Liver (tissue), 8 donors: ENCODE measurements at regions not wholly inside any gene's neighbourhood (a gene's known extent, or its start where the extent isn't known, plus 50 kb on each side); places are given as distances from the start of the nearest gene placed in this dataset.

Experiments used
- DNase-seq: peaks from one replicate; pipeline ENCODE4 v3.0.0-alpha.2; 2017; ENCODE audit warnings: low spot score
- H3K27ac ChIP-seq, 2 donors: one replicate each; pipeline ENCODE4 v1.7.0; 2013; ENCODE audit warnings: inconsistent platforms in 2 of 2, low read length in 2 of 2, control low read depth in 1 of 2, low read depth in 1 of 2, mild to moderate bottlenecking in 1 of 2
- H3K27me3 ChIP-seq, 4 donors: one replicate each; pipeline versions ENCODE4 v1.6.1 to v1.7.0; 2013; ENCODE audit warnings: low read length in 3 of 4, inconsistent platforms in 1 of 4, mild to moderate bottlenecking in 1 of 4, moderate library complexity in 1 of 4; ENCODE audit not compliant: control insufficient read depth in 4 of 4, insufficient read depth in 4 of 4
- H3K36me3 ChIP-seq, 4 donors: one replicate each; pipeline versions ENCODE4 v1.6.1 to v1.7.0; 2013; ENCODE audit warnings: low read length in 3 of 4, mild to moderate bottlenecking in 3 of 4, low read depth in 1 of 4, moderate library complexity in 1 of 4; ENCODE audit not compliant: control insufficient read depth in 4 of 4, insufficient read depth in 3 of 4
- H3K4me1 ChIP-seq, 4 donors: one replicate each; pipeline versions ENCODE4 v1.6.1 to v1.7.0; 2013; ENCODE audit warnings: low read length in 3 of 4, mild to moderate bottlenecking in 3 of 4, moderate library complexity in 1 of 4; ENCODE audit not compliant: control insufficient read depth in 4 of 4, insufficient read depth in 4 of 4
- H3K4me3 ChIP-seq, 3 donors: one replicate each; pipeline versions ENCODE4 v1.6.1 to v1.7.0; 2013; ENCODE audit warnings: low read length in 3 of 3, control low read depth in 1 of 3, low read depth in 1 of 3, mild to moderate bottlenecking in 1 of 3
- H3K9ac ChIP-seq, 2 donors: one replicate each; pipeline ENCODE4 v1.7.0; 2013; ENCODE audit warnings: low read length in 2 of 2, mild to moderate bottlenecking in 2 of 2, moderate library complexity in 2 of 2, control low read depth in 1 of 2, low read depth in 1 of 2
- H3K9me3 ChIP-seq, 4 donors: one replicate each; pipeline versions ENCODE4 v1.6.1 to v1.7.0; 2013; ENCODE audit warnings: low read length in 3 of 4; ENCODE audit not compliant: control insufficient read depth in 4 of 4
- EGR1 ChIP-seq, 2 donors: IDR thresholded peaks; 2 replicates each; pipeline ENCODE4 v1.6.1; 2016 to 2018; ENCODE audit warnings: antibody characterized with exemption in 2 of 2, low read depth in 2 of 2
- FOXA1 ChIP-seq: IDR thresholded peaks from 2 replicates; pipeline ENCODE4 v1.6.1; 2016; ENCODE audit warnings: antibody characterized with exemption
- FOXA2 ChIP-seq: IDR thresholded peaks from 2 replicates; pipeline ENCODE4 v1.6.1; 2016; ENCODE audit warnings: antibody characterized with exemption
- GABPA ChIP-seq, 2 donors: IDR thresholded peaks in 1 of 2; conservative IDR thresholded peaks in 1 of 2; 2 replicates each; pipeline ENCODE4 v1.6.1; 2016; ENCODE audit warnings: antibody characterized with exemption in 2 of 2, mild to moderate bottlenecking in 1 of 2, moderate library complexity in 1 of 2
- HNF4A ChIP-seq, 2 donors: conservative IDR thresholded peaks; 2 replicates each; pipeline ENCODE4 v1.6.1; 2016; ENCODE audit warnings: antibody characterized with exemption in 2 of 2, mild to moderate bottlenecking in 2 of 2
- HNF4G ChIP-seq: IDR thresholded peaks from 2 replicates; pipeline ENCODE4 v1.6.1; 2016; ENCODE audit warnings: antibody characterized with exemption
- JUND ChIP-seq, 2 donors: IDR thresholded peaks; 2 replicates each; pipeline ENCODE4 v1.6.1; 2016; ENCODE audit warnings: antibody characterized with exemption in 2 of 2
- NR2F2 ChIP-seq: IDR thresholded peaks from 2 replicates; pipeline ENCODE4 v1.6.1; 2016; ENCODE audit warnings: antibody characterized with exemption
- RAD21 ChIP-seq, 2 donors: IDR thresholded peaks; 2 replicates each; pipeline ENCODE4 v1.6.1; 2016; ENCODE audit warnings: antibody characterized with exemption in 2 of 2, mild to moderate bottlenecking in 2 of 2
- RXRA ChIP-seq, 2 donors: IDR thresholded peaks; 2 replicates each; pipeline ENCODE4 v1.6.1; 2017 to 2018; ENCODE audit warnings: antibody characterized with exemption in 2 of 2, mild to moderate bottlenecking in 1 of 2
- SP1 ChIP-seq: IDR thresholded peaks from 2 replicates; pipeline ENCODE4 v1.6.1; 2018; ENCODE audit warnings: antibody characterized with exemption, mild to moderate bottlenecking
- TAF1 ChIP-seq: conservative IDR thresholded peaks from 2 replicates; pipeline ENCODE4 v1.6.1; 2016; ENCODE audit warnings: antibody characterized with exemption, mild to moderate bottlenecking
- YY1 ChIP-seq: IDR thresholded peaks from 2 replicates; pipeline ENCODE4 v1.6.1; 2016; ENCODE audit warnings: antibody characterized with exemption, mild to moderate bottlenecking
- WGBS: extraction: QIAGEN DNeasy Blood & Tissue Kit; methylation state at CpG from one replicate; pipeline ENCODE4 v1.1.7; 2013; 5-methylcytosine and 5-hydroxymethylcytosine counted together
- TF ChIP-seq, protein P1 (sequence below): IDR thresholded peaks from 2 replicates; pipeline ENCODE4 v1.6.1; 2016; ENCODE audit warnings: antibody characterized with exemption
- TF ChIP-seq, protein P2 (sequence below): IDR thresholded peaks from 2 replicates; pipeline ENCODE4 v1.6.1; 2016; ENCODE audit warnings: antibody characterized with exemption, mild to moderate bottlenecking
- TF ChIP-seq, protein P3 (sequence below): fragments of 150-350 bp; IDR thresholded peaks from 2 replicates; pipeline ENCODE4 v1.5.1; 2017; ENCODE audit warnings: improper control_type of control experiment, low read depth, low read length; ENCODE audit not compliant: missing input control
- TF ChIP-seq, protein P4 (sequence below): IDR thresholded peaks from 2 replicates; pipeline ENCODE4 v1.6.1; 2016; ENCODE audit warnings: antibody characterized with exemption
- TF ChIP-seq, protein P5 (sequence below): IDR thresholded peaks from 2 replicates; pipeline ENCODE4 v1.6.1; 2016; ENCODE audit warnings: antibody characterized with exemption
- donor health status: healthy.
- donor health status: healthy.
- donor health status: healthy.
- donor health status: healthy.
- donor health status: healthy.

DNA sequence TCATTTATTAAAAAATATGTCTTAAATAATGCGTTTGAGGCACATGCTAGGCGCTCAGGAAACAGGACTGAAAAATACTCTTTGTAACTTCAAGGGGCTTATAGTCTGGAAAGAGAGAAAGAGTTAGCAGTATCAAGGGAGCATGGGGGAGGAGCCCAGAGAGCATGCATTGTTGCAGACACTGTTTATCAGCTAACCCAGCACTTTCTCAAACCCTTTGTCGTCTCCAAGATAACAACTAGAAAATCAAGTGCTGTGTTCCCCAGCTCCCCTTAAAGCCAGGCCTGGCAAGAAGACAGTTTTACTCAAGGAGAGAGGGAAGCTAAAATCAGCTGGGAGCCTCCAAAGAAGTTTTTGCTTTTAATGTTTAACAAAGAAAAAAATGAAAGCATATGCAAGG, 98.4 kb downstream of the PERP start:
- H3K4me1 ChIP-seq, result no peaks in the 10 kb centered on the region
- TF ChIP-seq EGR1 (IDR thresholded peaks at IDR 0.05; ENCODE audit: low read depth in 2 of 2), result no peak
- no peak for TF ChIP-seq FOXA2
- no peak for TF ChIP-seq HNF4G
- no peak for TF ChIP-seq TAF1
- TF ChIP-seq, protein P1, sequence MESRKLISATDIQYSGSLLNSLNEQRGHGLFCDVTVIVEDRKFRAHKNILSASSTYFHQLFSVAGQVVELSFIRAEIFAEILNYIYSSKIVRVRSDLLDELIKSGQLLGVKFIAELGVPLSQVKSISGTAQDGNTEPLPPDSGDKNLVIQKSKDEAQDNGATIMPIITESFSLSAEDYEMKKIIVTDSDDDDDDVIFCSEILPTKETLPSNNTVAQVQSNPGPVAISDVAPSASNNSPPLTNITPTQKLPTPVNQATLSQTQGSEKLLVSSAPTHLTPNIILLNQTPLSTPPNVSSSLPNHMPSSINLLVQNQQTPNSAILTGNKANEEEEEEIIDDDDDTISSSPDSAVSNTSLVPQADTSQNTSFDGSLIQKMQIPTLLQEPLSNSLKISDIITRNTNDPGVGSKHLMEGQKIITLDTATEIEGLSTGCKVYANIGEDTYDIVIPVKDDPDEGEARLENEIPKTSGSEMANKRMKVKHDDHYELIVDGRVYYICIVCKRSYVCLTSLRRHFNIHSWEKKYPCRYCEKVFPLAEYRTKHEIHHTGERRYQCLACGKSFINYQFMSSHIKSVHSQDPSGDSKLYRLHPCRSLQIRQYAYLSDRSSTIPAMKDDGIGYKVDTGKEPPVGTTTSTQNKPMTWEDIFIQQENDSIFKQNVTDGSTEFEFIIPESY, result no peak
- TF ChIP-seq, protein P2, sequence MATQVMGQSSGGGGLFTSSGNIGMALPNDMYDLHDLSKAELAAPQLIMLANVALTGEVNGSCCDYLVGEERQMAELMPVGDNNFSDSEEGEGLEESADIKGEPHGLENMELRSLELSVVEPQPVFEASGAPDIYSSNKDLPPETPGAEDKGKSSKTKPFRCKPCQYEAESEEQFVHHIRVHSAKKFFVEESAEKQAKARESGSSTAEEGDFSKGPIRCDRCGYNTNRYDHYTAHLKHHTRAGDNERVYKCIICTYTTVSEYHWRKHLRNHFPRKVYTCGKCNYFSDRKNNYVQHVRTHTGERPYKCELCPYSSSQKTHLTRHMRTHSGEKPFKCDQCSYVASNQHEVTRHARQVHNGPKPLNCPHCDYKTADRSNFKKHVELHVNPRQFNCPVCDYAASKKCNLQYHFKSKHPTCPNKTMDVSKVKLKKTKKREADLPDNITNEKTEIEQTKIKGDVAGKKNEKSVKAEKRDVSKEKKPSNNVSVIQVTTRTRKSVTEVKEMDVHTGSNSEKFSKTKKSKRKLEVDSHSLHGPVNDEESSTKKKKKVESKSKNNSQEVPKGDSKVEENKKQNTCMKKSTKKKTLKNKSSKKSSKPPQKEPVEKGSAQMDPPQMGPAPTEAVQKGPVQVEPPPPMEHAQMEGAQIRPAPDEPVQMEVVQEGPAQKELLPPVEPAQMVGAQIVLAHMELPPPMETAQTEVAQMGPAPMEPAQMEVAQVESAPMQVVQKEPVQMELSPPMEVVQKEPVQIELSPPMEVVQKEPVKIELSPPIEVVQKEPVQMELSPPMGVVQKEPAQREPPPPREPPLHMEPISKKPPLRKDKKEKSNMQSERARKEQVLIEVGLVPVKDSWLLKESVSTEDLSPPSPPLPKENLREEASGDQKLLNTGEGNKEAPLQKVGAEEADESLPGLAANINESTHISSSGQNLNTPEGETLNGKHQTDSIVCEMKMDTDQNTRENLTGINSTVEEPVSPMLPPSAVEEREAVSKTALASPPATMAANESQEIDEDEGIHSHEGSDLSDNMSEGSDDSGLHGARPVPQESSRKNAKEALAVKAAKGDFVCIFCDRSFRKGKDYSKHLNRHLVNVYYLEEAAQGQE, result no peak
- no peak for TF ChIP-seq RAD21 (IDR thresholded peaks at IDR 0.05)
- no peak for TF ChIP-seq NR2F2
- TF ChIP-seq, protein P3, sequence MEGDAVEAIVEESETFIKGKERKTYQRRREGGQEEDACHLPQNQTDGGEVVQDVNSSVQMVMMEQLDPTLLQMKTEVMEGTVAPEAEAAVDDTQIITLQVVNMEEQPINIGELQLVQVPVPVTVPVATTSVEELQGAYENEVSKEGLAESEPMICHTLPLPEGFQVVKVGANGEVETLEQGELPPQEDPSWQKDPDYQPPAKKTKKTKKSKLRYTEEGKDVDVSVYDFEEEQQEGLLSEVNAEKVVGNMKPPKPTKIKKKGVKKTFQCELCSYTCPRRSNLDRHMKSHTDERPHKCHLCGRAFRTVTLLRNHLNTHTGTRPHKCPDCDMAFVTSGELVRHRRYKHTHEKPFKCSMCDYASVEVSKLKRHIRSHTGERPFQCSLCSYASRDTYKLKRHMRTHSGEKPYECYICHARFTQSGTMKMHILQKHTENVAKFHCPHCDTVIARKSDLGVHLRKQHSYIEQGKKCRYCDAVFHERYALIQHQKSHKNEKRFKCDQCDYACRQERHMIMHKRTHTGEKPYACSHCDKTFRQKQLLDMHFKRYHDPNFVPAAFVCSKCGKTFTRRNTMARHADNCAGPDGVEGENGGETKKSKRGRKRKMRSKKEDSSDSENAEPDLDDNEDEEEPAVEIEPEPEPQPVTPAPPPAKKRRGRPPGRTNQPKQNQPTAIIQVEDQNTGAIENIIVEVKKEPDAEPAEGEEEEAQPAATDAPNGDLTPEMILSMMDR, result no peak
- no peak for TF ChIP-seq FOXA1
- no peak for TF ChIP-seq SP1
- no peak for TF ChIP-seq HNF4A (conservative IDR thresholded peaks at IDR 0.05)
- no peak for TF ChIP-seq YY1
- TF ChIP-seq, protein P4, sequence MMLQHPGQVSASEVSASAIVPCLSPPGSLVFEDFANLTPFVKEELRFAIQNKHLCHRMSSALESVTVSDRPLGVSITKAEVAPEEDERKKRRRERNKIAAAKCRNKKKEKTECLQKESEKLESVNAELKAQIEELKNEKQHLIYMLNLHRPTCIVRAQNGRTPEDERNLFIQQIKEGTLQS, result no peak
- TF ChIP-seq, protein P5, sequence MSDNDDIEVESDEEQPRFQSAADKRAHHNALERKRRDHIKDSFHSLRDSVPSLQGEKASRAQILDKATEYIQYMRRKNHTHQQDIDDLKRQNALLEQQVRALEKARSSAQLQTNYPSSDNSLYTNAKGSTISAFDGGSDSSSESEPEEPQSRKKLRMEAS, result no peak
- TF ChIP-seq RXRA (IDR thresholded peaks at IDR 0.05), result no peak
- TF ChIP-seq GABPA (IDR thresholded peaks at IDR 0.05 in 1 of 2, conservative IDR thresholded peaks at IDR 0.05 in 1 of 2), result no peak
- no peak for TF ChIP-seq JUND (IDR thresholded peaks at IDR 0.05)
- no peak overlapping the region for H3K4me3 ChIP-seq
- no peaks in the 10 kb centered on the region for H3K9me3 ChIP-seq
- 86% methylated on average over 3 of the region's 3 CpGs for WGBS
- no peaks in the 10 kb centered on the region for H3K27me3 ChIP-seq
- no peak overlapping the region for H3K9ac ChIP-seq
- H3K36me3 ChIP-seq, result no peaks in the 10 kb centered on the region
- DNase-seq, result no peak
- H3K27ac ChIP-seq, result no peak overlapping the region

DNA sequence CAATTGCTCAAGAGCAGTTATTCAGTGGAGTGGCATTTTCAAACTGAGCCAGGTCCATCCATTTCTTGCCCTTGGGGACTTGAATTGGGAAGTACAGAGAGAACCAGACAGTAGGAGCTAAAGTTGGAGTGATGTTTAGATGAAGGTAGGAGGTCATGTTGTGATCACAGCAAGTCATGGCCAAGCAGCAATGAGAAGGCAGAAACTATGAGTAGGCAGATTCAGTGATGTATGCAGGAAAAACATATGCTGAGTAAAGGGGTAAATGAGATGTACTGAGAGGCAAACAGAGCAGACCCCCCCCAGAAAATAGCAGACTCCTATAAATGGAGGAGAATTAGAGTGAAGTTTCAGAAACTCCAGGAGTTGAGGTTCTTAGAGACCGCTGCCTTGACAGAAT, 95.8 kb downstream of the PERP start:
- Histone ChIP-seq H3K9ac (no peak overlapping the region), H3K27ac (no peak overlapping the region)
- TF ChIP-seq, protein P4, result no peak
- TF ChIP-seq, protein P2, result no peak
- TF ChIP-seq EGR1 (IDR thresholded peaks at IDR 0.05; ENCODE audit: low read depth in 2 of 2), result no peak
- no peak for TF ChIP-seq GABPA (IDR thresholded peaks at IDR 0.05 in 1 of 2, conservative IDR thresholded peaks at IDR 0.05 in 1 of 2)
- TF ChIP-seq RXRA (IDR thresholded peaks at IDR 0.05), result no peak
- no peak for TF ChIP-seq HNF4A (conservative IDR thresholded peaks at IDR 0.05)
- no peak for TF ChIP-seq SP1
- TF ChIP-seq FOXA2, result no peak
- TF ChIP-seq RAD21 (IDR thresholded peaks at IDR 0.05), result no peak
- TF ChIP-seq JUND (IDR thresholded peaks at IDR 0.05), result no peak
- TF ChIP-seq YY1, result no peak
- TF ChIP-seq, protein P3, result no peak

More for the DNA sequence above, 95.8 kb downstream of the PERP start:
- Histone ChIP-seq H3K9me3 (no peaks in the 10 kb centered on the region), H3K36me3 (no peaks in the 10 kb centered on the region), H3K4me1 (no peaks in the 10 kb centered on the region), H3K4me3 (no peak overlapping the region), H3K27me3 (no peaks in the 10 kb centered on the region)
- DNase-seq, result no peak
- WGBS, result 97% methylated on average over 1 of the region's 1 CpG
